ENCODE measurements at regions not wholly inside any gene's neighbourhood (a gene's known extent, or its start where the extent isn't known, plus 50 kb on each side); places are given as distances from the start of the nearest gene placed in this dataset.

- peak; percentile 5 for DNase-seq (ENCODE audit: low spot score)
- POLR2A ChIA-PET (ENCODE audit: low non-redundant PET), result no interaction called here
- H3K27ac ChIP-seq, result no peak overlapping the region
- TF ChIP-seq, protein P1, sequence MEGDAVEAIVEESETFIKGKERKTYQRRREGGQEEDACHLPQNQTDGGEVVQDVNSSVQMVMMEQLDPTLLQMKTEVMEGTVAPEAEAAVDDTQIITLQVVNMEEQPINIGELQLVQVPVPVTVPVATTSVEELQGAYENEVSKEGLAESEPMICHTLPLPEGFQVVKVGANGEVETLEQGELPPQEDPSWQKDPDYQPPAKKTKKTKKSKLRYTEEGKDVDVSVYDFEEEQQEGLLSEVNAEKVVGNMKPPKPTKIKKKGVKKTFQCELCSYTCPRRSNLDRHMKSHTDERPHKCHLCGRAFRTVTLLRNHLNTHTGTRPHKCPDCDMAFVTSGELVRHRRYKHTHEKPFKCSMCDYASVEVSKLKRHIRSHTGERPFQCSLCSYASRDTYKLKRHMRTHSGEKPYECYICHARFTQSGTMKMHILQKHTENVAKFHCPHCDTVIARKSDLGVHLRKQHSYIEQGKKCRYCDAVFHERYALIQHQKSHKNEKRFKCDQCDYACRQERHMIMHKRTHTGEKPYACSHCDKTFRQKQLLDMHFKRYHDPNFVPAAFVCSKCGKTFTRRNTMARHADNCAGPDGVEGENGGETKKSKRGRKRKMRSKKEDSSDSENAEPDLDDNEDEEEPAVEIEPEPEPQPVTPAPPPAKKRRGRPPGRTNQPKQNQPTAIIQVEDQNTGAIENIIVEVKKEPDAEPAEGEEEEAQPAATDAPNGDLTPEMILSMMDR (conservative IDR thresholded peaks at IDR 0.05; ENCODE audit: low read depth), result no peak
- CTCF ChIA-PET, result no interaction called here
Measured at GRCh38 chrX:134172588-134173259, 64.3 kb upstream of the CCDC160 start.

DNA sequence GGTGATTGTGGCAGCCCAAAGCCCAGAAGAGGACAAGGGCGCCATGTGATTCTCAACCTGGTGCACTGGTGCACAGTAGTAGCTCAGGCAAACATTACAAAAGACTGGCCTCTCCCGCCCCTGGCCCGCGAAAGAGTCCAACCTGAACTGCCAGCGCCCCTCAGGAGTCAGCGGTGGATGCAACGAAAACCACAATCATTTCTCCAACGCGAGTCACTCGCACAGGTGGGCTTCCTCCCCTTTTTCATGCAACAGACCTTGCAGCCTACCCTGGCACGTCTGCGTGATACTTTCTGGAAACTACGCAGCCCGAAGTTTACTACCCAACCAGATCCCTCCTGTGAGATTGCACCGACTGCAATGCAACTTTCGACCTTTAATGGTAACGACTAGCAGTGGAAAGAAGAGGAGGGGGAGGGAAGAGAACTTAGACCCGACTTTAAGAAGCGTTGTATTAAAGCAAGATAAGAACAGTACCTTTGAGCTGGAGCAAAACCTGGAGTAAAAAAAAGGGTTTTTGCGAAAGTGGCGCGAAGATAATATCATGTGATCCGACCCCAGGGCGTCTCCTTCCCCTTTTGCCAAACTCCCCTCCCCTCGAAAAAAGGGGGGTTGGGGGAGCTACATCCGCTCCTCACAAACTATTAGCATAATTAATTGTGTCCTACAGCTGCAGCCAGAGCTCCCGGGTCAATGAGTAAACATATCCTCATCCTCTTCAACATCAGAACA lies 63.3 kb upstream of the CCDC160 start:
- ChIA-PET CTCF (no interaction called here), POLR2A (ENCODE audit: low non-redundant PET) (no interaction called here)
- DNase-seq (ENCODE audit: low spot score), result no peak
- H3K27ac ChIP-seq, result no peak overlapping the region
- TF ChIP-seq, protein P1 (conservative IDR thresholded peaks at IDR 0.05; ENCODE audit: low read depth), result no peak

DNA sequence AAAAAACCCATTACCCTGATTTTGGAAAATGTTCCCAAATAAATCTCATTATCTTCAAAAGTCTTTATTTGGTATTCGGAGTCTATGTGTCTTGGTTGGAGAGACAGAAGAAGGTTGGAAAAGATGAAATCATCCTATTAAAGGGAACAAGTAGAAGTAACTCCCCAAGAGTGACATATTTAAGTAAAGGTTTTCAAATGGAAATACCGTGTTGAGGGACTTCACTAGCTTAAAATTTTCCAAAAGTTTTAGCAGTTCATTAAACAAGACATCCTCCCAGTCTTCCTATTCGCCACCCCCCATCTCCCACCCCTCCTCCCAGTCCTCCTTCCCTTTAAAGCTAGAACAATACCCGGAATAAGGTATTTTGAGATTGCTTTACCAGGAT lies 62.7 kb upstream of the CCDC160 start:
- TF ChIP-seq, protein P1 (conservative IDR thresholded peaks at IDR 0.05; ENCODE audit: low read depth), result no peak
- POLR2A ChIA-PET (ENCODE audit: low non-redundant PET), result no interaction called here
- no peak for DNase-seq (ENCODE audit: low spot score)
- CTCF ChIA-PET, result no interaction called here
- no peak overlapping the region for H3K27ac ChIP-seq

DNA sequence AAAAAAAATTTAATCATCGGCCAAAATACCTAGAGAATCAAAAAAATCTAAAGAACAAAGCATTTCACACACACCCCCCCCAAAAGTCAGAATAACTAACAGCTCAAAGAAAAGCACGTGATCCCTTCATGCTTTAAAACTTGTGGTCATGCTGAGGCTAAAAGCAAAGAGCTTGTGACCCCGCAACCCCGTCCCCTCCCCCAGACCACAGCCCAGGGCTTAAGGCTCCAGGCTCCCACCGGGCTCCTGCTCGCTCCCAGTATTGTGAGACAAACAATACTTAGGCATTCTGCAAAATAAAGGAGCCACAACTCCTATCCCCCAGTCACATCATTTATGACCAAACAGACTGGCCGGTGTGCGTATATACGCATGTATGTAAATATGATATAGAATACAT lies 62.1 kb upstream of the CCDC160 start:
- POLR2A ChIA-PET (ENCODE audit: low non-redundant PET), result no interaction called here
- TF ChIP-seq, protein P1 (conservative IDR thresholded peaks at IDR 0.05; ENCODE audit: low read depth), result no peak
- CTCF ChIA-PET, result no interaction called here
- no peak overlapping the region for H3K27ac ChIP-seq
- DNase-seq (ENCODE audit: low spot score), result no peak

DNA sequence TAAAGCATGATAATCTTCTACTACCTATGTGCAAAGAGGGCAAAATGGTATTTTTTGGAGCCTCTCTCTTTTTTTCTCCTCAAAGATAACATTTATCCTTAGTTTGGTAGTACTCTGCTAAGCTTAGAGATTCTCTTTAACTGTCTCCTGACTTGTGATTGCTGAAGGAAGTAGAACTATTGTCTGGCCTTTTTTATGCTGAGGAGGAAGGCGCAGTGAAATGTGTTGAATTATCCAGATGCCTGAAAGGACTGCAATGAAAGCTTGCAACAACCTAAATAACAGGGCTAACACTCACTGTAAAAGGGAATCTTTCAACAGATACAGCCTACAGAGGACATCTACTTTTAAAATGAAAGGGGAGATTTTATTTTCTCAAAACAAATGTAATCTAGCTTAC lies 59.5 kb upstream of the CCDC160 start:
- no peak overlapping the region for H3K27ac ChIP-seq
- ChIA-PET POLR2A (ENCODE audit: low non-redundant PET) (no interaction called here), CTCF (no interaction called here)
- TF ChIP-seq, protein P1 (conservative IDR thresholded peaks at IDR 0.05; ENCODE audit: low read depth), result no peak
- DNase-seq (ENCODE audit: low spot score), result no peak

GRCh38 chrX:134180601-134181274 lies 56.2 kb upstream of the CCDC160 start:
- CTCF ChIA-PET, result no interaction called here
- TF ChIP-seq, protein P1 (conservative IDR thresholded peaks at IDR 0.05; ENCODE audit: low read depth), result no peak

More at GRCh38 chrX:134180601-134181274, 56.2 kb upstream of the CCDC160 start:
- DNase-seq (ENCODE audit: low spot score), result no peak
- POLR2A ChIA-PET (ENCODE audit: low non-redundant PET), result no interaction called here
- no peak overlapping the region for H3K27ac ChIP-seq
